ENCODE measurements at regions not wholly inside any gene's neighbourhood (a gene's known extent, or its start where the extent isn't known, plus 50 kb on each side); places are given as distances from the start of the nearest gene placed in this dataset.

GRCh38 chr10:8137726-8138125 lies 83.2 kb downstream of the GATA3 start:
- in situ Hi-C loops (cut with MboI; ENCODE audit: low pct_unique_long_range_greater_than_20kb, low sequenced_read_pairs, unreplicated experiment) = no loop called here
- TF ChIP-seq CTCF (IDR thresholded peaks at IDR 0.05; ENCODE audit: extremely low read depth, insufficient read depth, missing control alignments) = no peak
- no peak for DNase-seq (ENCODE audit: low spot score)

- no peak for DNase-seq (ENCODE audit: low spot score)
- in situ Hi-C loops (cut with MboI; ENCODE audit: low pct_unique_long_range_greater_than_20kb, low sequenced_read_pairs, unreplicated experiment) = no loop called here
- no peak for TF ChIP-seq CTCF (IDR thresholded peaks at IDR 0.05; ENCODE audit: extremely low read depth, insufficient read depth, missing control alignments)
These were observed 84.0 kb downstream of the GATA3 start for GRCh38 chr10:8138471-8138870.

- TF ChIP-seq CTCF (IDR thresholded peaks at IDR 0.05; ENCODE audit: extremely low read depth, insufficient read depth, missing control alignments) = no peak
- in situ Hi-C loops (cut with MboI; ENCODE audit: low pct_unique_long_range_greater_than_20kb, low sequenced_read_pairs, unreplicated experiment) = no loop called here
These were observed 90.0 kb downstream of the GATA3 start for GRCh38 chr10:8144496-8144895.

GRCh38 chr10:8146650-8147049 lies 92.2 kb downstream of the GATA3 start:
- DNase-seq (ENCODE audit: low spot score) = no peak
- TF ChIP-seq CTCF (IDR thresholded peaks at IDR 0.05; ENCODE audit: extremely low read depth, insufficient read depth, missing control alignments) = no peak
- in situ Hi-C loops (cut with MboI; ENCODE audit: low pct_unique_long_range_greater_than_20kb, low sequenced_read_pairs, unreplicated experiment) = no loop called here

More at GRCh38 chr10:8144496-8144895, 90.0 kb downstream of the GATA3 start:
- no peak for DNase-seq (ENCODE audit: low spot score)

GRCh38 chr10:8149991-8150390 lies 95.5 kb downstream of the GATA3 start:
- TF ChIP-seq CTCF (IDR thresholded peaks at IDR 0.05; ENCODE audit: extremely low read depth, insufficient read depth, missing control alignments) = no peak
- DNase-seq (ENCODE audit: low spot score) = no peak
- in situ Hi-C loops (cut with MboI; ENCODE audit: low pct_unique_long_range_greater_than_20kb, low sequenced_read_pairs, unreplicated experiment) = no loop called here

- no peak for DNase-seq (ENCODE audit: low spot score)
- in situ Hi-C loops (cut with MboI; ENCODE audit: low pct_unique_long_range_greater_than_20kb, low sequenced_read_pairs, unreplicated experiment) = no loop called here
- no peak for TF ChIP-seq CTCF (IDR thresholded peaks at IDR 0.05; ENCODE audit: extremely low read depth, insufficient read depth, missing control alignments)
These were observed 96.0 kb downstream of the GATA3 start for GRCh38 chr10:8150401-8150905.

GRCh38 chr10:8151086-8151485 lies 96.6 kb downstream of the GATA3 start:
- DNase-seq (ENCODE audit: low spot score) = no peak
- TF ChIP-seq CTCF (IDR thresholded peaks at IDR 0.05; ENCODE audit: extremely low read depth, insufficient read depth, missing control alignments) = no peak
- in situ Hi-C loops (cut with MboI; ENCODE audit: low pct_unique_long_range_greater_than_20kb, low sequenced_read_pairs, unreplicated experiment) = no loop called here

All from GM13977 (cell line).